GM12878 (cell line): ENCODE measurements at regions not wholly inside any gene's neighbourhood (a gene's known extent, or its start where the extent isn't known, plus 50 kb on each side); places are given as distances from the start of the nearest gene placed in this dataset.

ENCODE experiments used
- ATAC-seq: fragments of 200-7000 bp; cut with Tn5 transposase; 3 replicates; pipeline ENCODE4 v1.9.1; 2020; ENCODE audit warnings: mild to moderate bottlenecking, moderate library complexity
- BruUV-seq: library from RNA; stranded (reverse); fragments of 400-500 nt; replicated peaks from 2 replicates; lab custom pipeline; 2021; lab: Mats Ljungman, UMichigan
- CTCF ChIA-PET: fragments of 300-600 bp; sonication (Branson Sonifier 250); formaldehyde crosslinking; extraction: SDS; loops from one replicate; lab custom pipeline; 2021; ENCODE audit warnings: inconsistent platforms; lab: Yijun Ruan, JAX
- POLR2A ChIA-PET: fragments of 350-600 bp; formaldehyde crosslinking; extraction: SDS; loops from one replicate; lab custom pipeline; 2021; ENCODE audit warnings: inconsistent platforms; lab: Charles Lee
- RAD21 ChIA-PET: fragments of 300-600 bp; sonication (Branson Sonifier 250); formaldehyde crosslinking; loops from one replicate; lab custom pipeline; 2023; ENCODE audit warnings: antibody characterized with exemption; ENCODE audit not compliant: unreplicated experiment; lab: Charles Lee
- SMC1A ChIA-PET: fragments of 300-600 bp; sonication (Branson Sonifier 250); formaldehyde crosslinking; loops from one replicate; lab custom pipeline; 2023; ENCODE audit not compliant: unreplicated experiment, uncharacterized antibody; lab: Charles Lee
- DNase-seq: peaks from one replicate; pipeline ENCODE4 v3.0.0-alpha.2; 2011; ENCODE audit warnings: low read depth, low spot score
- FAIRE-seq: peaks from 3 replicates; lab custom pipeline; 2011; peaks lifted over from hg19 to GRCh38; lab: Jason Lieb, UNC
- H2AFZ ChIP-seq: 2 replicates; pipeline ENCODE4 v1.6.0; 2011; ENCODE audit warnings: low read depth, low read length, control low read depth; ENCODE audit not compliant: control insufficient read depth
- H3K27ac ChIP-seq: 2 replicates; pipeline ENCODE4 v1.5.1; 2011; ENCODE audit warnings: control low read depth; ENCODE audit not compliant: control insufficient read depth, insufficient read depth
- H3K27me3 ChIP-seq, 2 experiments: replicated peaks in 1 of 2; 2 replicates each; pipeline versions ENCODE4 v1.6.0 to v1.6.1; 2011; ENCODE audit warnings: low read length in 1 of 2; ENCODE audit not compliant: control insufficient read depth in 2 of 2, insufficient read depth in 2 of 2
- H3K36me3 ChIP-seq, 2 experiments: 2 replicates each; pipeline ENCODE4 v1.5.1; 2011; ENCODE audit warnings: low read length in 1 of 2; ENCODE audit not compliant: control insufficient read depth in 2 of 2, insufficient read depth in 2 of 2
- H3K4me1 ChIP-seq: 2 replicates; pipeline ENCODE4 v1.6.1; 2011; ENCODE audit warnings: mild to moderate bottlenecking, low read length, moderate library complexity, mixed read lengths; ENCODE audit not compliant: control insufficient read depth, insufficient read depth
- H3K4me2 ChIP-seq: 2 replicates; pipeline ENCODE4 v1.6.0; 2011; ENCODE audit warnings: control low read depth; ENCODE audit not compliant: control insufficient read depth, insufficient read depth
- H3K4me3 ChIP-seq: fragments of 200-600 bp; sonication (generic); 2 replicates; pipeline ENCODE4 v1.5.1; 2016
- H3K79me2 ChIP-seq: 2 replicates; pipeline ENCODE4 v1.6.0; 2011; ENCODE audit warnings: low read length; ENCODE audit not compliant: control insufficient read depth, insufficient read depth
- H3K9ac ChIP-seq: 2 replicates; pipeline ENCODE4 v1.8.0; 2011; ENCODE audit warnings: low read length, control low read depth, mixed read lengths; ENCODE audit not compliant: control insufficient read depth, insufficient read depth
- H3K9me3 ChIP-seq: replicated peaks from 3 replicates; pipeline ENCODE4 v1.5.1; 2011; ENCODE audit warnings: mild to moderate bottlenecking, low read length; ENCODE audit not compliant: control insufficient read depth, insufficient read depth
- H4K20me1 ChIP-seq: 2 replicates; pipeline ENCODE4 v1.6.0; 2011; ENCODE audit not compliant: control insufficient read depth, insufficient read depth
- BMI1 ChIP-seq: fragments of 450-650 bp; IDR thresholded peaks from 2 replicates; pipeline ENCODE4 v1.6.1; 2016; ENCODE audit warnings: mild to moderate bottlenecking, moderate library complexity, borderline replicate concordance
- CEBPZ ChIP-seq: fragments of 150-350 bp; IDR thresholded peaks from 2 replicates; pipeline ENCODE4 v1.6.1; 2016; ENCODE audit warnings: low read depth, low read length
- CHD1 ChIP-seq: IDR thresholded peaks from 2 replicates; pipeline ENCODE4 v1.6.1; 2012; ENCODE audit warnings: low read depth, low read length, improper control_type of control experiment
- FOXK2 ChIP-seq: fragments of 450-650 bp; IDR thresholded peaks from 2 replicates; pipeline ENCODE4 v1.6.1; 2017; ENCODE audit warnings: mild to moderate bottlenecking, moderate library complexity
- HCFC1 ChIP-seq: fragments of 150-350 bp; IDR thresholded peaks from 2 replicates; pipeline ENCODE4 v1.6.1; 2014; ENCODE audit warnings: low read length
- IKZF1 ChIP-seq: fragments of 450-650 bp; conservative IDR thresholded peaks from 2 replicates; pipeline ENCODE4 v1.6.1; 2017; ENCODE audit warnings: antibody characterized with exemption, mild to moderate bottlenecking
- IRF3 ChIP-seq: fragments of 450-650 bp; IDR thresholded peaks from 2 replicates; pipeline ENCODE4 v1.6.1; 2014; ENCODE audit warnings: mild to moderate bottlenecking
- JUNB ChIP-seq: IDR thresholded peaks from 2 replicates; pipeline ENCODE4 v1.6.1; 2016; ENCODE audit warnings: antibody characterized with exemption, mild to moderate bottlenecking
- KLF5 ChIP-seq: fragments of 450-650 bp; IDR thresholded peaks from 2 replicates; pipeline ENCODE4 v1.6.1; 2014; ENCODE audit warnings: mild to moderate bottlenecking; ENCODE audit not compliant: partially characterized antibody
- LARP7 ChIP-seq: fragments of 450-650 bp; IDR thresholded peaks from 2 replicates; pipeline ENCODE4 v1.6.1; 2017; ENCODE audit warnings: mild to moderate bottlenecking
- NR2F1 ChIP-seq: fragments of 450-650 bp; conservative IDR thresholded peaks from 2 replicates; pipeline ENCODE4 v1.6.1; 2017; ENCODE audit warnings: mild to moderate bottlenecking
- RB1 ChIP-seq: fragments of 450-650 bp; formaldehyde crosslinking; IDR thresholded peaks from 2 replicates; pipeline ENCODE4 v1.6.1; 2017; ENCODE audit warnings: mild to moderate bottlenecking, borderline replicate concordance
- SIN3A ChIP-seq: IDR thresholded peaks from 2 replicates; pipeline ENCODE4 v1.6.1; 2012; ENCODE audit warnings: low read depth, low read length, improper control_type of control experiment
- SMAD5 ChIP-seq: IDR thresholded peaks from 2 replicates; pipeline ENCODE4 v1.6.1; 2016; ENCODE audit warnings: antibody characterized with exemption, low read depth
- SMARCA5 ChIP-seq: fragments of 450-650 bp; IDR thresholded peaks from 2 replicates; pipeline ENCODE4 v1.6.1; 2017; ENCODE audit warnings: mild to moderate bottlenecking
- USF1 ChIP-seq: IDR thresholded peaks from 2 replicates; pipeline ENCODE4 v1.6.1; 2011; ENCODE audit warnings: borderline replicate concordance, low read depth, mild to moderate bottlenecking, moderate library complexity, mixed read lengths, low read length; ENCODE audit not compliant: insufficient read depth; ENCODE audit errors: extremely low read length
- YY1 ChIP-seq: IDR thresholded peaks from 2 replicates; pipeline ENCODE4 v1.6.1; 2011; ENCODE audit warnings: low read depth, mild to moderate bottlenecking, low read length
- WGBS: methylation state at CpG from one replicate; pipeline ENCODE4 v1.1.6; 2016; ENCODE audit warnings: low lambda C conversion rate; ENCODE audit not compliant: insufficient replicate concordance, insufficient coverage; ENCODE audit errors: missing lambda C conversion rate; 5-methylcytosine and 5-hydroxymethylcytosine counted together
- in situ Hi-C: fragments of 300-500 bp; cut with MboI; formaldehyde crosslinking; loops from 9 replicates; pipeline ENCODE4 v1.14.3; 2018; ENCODE audit warnings: mixed read lengths
- intact Hi-C: fragments of 100-400 bp; cut with micrococcal nuclease; formaldehyde crosslinking; loops from one replicate; pipeline ENCODE4 v1.14.2; 2022; ENCODE audit not compliant: unreplicated experiment
- TF ChIP-seq, protein P1 (sequence below): IDR thresholded peaks from 2 replicates; pipeline ENCODE4 v1.6.1; 2012; ENCODE audit warnings: low read depth, low read length, improper control_type of control experiment
- TF ChIP-seq, protein P2 (sequence below): fragments of 450-650 bp; IDR thresholded peaks from 2 replicates; pipeline ENCODE4 v1.6.1; 2018; ENCODE audit warnings: borderline replicate concordance, mild to moderate bottlenecking; ENCODE audit not compliant: partially characterized antibody

DNA sequence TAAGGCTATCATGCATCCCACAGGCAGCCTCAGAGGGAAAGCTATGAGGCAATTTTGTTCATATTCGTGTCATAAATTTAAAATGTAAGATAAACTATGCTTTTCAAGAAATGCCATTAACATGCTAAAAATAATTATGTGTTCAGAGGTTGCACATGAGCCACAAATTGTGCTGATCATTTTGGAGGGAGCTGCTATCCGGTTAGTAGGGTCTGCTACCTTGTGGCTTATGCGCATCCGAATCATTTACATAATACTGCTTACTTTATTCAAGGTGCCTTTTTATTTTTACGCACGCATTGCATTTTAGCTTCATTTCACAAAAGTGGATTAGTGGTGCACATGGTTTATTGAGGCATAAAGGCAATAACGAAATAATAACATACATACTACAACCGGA, 76.4 kb upstream of the WWC2 start:
- WGBS, result 57% methylated on average over 8 of the region's 8 CpGs
- in situ Hi-C loops, result no loop called here

More for the DNA sequence above, 76.4 kb upstream of the WWC2 start:
- Histone ChIP-seq H3K27ac (no peak overlapping the region), H3K36me3 (no peaks in the 10 kb centered on the region), H3K4me3 (no peak overlapping the region), H3K9me3 (no peaks in the 10 kb centered on the region), H3K27me3 (no peaks in the 10 kb centered on the region), H2AFZ (no peak overlapping the region), H3K9ac (no peak overlapping the region), H3K4me2 (no peak overlapping the region), H3K79me2 (no peaks in the 10 kb centered on the region)
- BruUV-seq, result no TSS peak
- intact Hi-C loops, result no loop called here
- no peak for ATAC-seq
- ChIA-PET SMC1A (interaction anchor here (0.7 kb wide), 1 partner anchor 27 kb away, joined by 3 read pairs; no protein-coding TSS in a partner anchor), POLR2A (no interaction called here)
- no peak for FAIRE-seq
- no peak for DNase-seq
- TF ChIP-seq IKZF1 (no peak), RB1 (no peak), JUNB (no peak), CEBPZ (no peak), BMI1 (no peak), SIN3A (no peak), IRF3 (no peak), SMAD5 (no peak), USF1 (no peak), YY1 (no peak), KLF5 (no peak), SMARCA5 (no peak), LARP7 (no peak), HCFC1 (no peak), CHD1 (no peak), FOXK2 (no peak), NR2F1 (no peak)
- TF ChIP-seq, protein P1, sequence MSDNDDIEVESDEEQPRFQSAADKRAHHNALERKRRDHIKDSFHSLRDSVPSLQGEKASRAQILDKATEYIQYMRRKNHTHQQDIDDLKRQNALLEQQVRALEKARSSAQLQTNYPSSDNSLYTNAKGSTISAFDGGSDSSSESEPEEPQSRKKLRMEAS, result no peak
- TF ChIP-seq, protein P2, sequence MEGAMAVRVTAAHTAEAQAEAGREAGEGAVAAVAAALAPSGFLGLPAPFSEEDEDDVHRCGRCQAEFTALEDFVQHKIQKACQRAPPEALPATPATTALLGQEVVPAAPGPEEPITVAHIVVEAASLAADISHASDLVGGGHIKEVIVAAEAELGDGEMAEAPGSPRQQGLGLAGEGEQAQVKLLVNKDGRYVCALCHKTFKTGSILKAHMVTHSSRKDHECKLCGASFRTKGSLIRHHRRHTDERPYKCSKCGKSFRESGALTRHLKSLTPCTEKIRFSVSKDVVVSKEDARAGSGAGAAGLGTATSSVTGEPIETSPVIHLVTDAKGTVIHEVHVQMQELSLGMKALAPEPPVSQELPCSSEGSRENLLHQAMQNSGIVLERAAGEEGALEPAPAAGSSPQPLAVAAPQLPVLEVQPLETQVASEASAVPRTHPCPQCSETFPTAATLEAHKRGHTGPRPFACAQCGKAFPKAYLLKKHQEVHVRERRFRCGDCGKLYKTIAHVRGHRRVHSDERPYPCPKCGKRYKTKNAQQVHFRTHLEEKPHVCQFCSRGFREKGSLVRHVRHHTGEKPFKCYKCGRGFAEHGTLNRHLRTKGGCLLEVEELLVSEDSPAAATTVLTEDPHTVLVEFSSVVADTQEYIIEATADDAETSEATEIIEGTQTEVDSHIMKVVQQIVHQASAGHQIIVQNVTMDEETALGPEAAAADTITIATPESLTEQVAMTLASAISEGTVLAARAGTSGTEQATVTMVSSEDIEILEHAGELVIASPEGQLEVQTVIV, result no peak
- TF ChIP-seq, all 136 proteins: peak for 0
- ChIA-PET CTCF (no interaction called here), RAD21 (no interaction called here)
- H3K4me1 ChIP-seq, result no peaks in the 10 kb centered on the region
- H4K20me1 ChIP-seq, result no peaks in the 10 kb centered on the region
